SK-N-SH (cell line): ENCODE measurements at regions not wholly inside any gene's neighbourhood (a gene's known extent, or its start where the extent isn't known, plus 50 kb on each side); places are given as distances from the start of the nearest gene placed in this dataset.

ENCODE experiments used
- CTCF ChIA-PET: fragments of 300-600, 350-600 bp; formaldehyde crosslinking; extraction: SDS; loops from one replicate; lab custom pipeline; 2021; lab: Yijun Ruan, JAX
- POLR2A ChIA-PET: fragments of 350-600 bp; sonication (Branson Sonifier 250); formaldehyde crosslinking; extraction: SDS; loops from one replicate; lab custom pipeline; 2020; ENCODE audit warnings: antibody characterized with exemption, inconsistent platforms; lab: Yijun Ruan, JAX
- DNase-seq: peaks from one replicate; pipeline ENCODE4 v3.0.0; 2012
- H2AFZ ChIP-seq: fragments of 200-600 bp; sonication (generic); 2 replicates; pipeline ENCODE4 v1.8.1; 2016; ENCODE audit warnings: antibody characterized with exemption, mild to moderate bottlenecking, low read depth
- H3F3A ChIP-seq: fragments of 200-600 bp; sonication (generic); replicated peaks from 2 replicates; pipeline ENCODE3; 2016; ENCODE audit warnings: antibody characterized with exemption, mild to moderate bottlenecking; ENCODE audit not compliant: insufficient read depth
- H3K27ac ChIP-seq, 2 experiments: fragments of 200-500 bp in 1 of 2; fragments of 200-600 bp in 1 of 2; sonication (Bioruptor generic) in 1 of 2; sonication (generic), shearing (Covaris generic) in 1 of 2; 2 replicates each; pipeline versions ENCODE4 v1.5.1 to v1.6.1; 2014 to 2016; ENCODE audit warnings: low read depth in 2 of 2, inconsistent platforms in 1 of 2, low read length in 1 of 2, mild to moderate bottlenecking in 1 of 2, mixed read lengths in 1 of 2
- H3K27me3 ChIP-seq: fragments of 200-600 bp; sonication (generic), shearing (Covaris generic); 2 replicates; pipeline ENCODE4 v1.6.1; 2016; ENCODE audit warnings: mixed run types; ENCODE audit not compliant: insufficient read depth
- H3K36me3 ChIP-seq, 2 experiments: fragments of 200-500 bp in 1 of 2; fragments of 200-600 bp in 1 of 2; sonication (Bioruptor generic) in 1 of 2; sonication (generic) in 1 of 2; replicated peaks in 1 of 2; 2 replicates each; pipeline versions ENCODE3 to v1.5.1; 2014 to 2016; ENCODE audit warnings: low read length in 1 of 2, mild to moderate bottlenecking in 1 of 2; ENCODE audit not compliant: insufficient read depth in 2 of 2, control insufficient read depth in 1 of 2
- H3K4me1 ChIP-seq, 2 experiments: fragments of 200-500 bp in 1 of 2; fragments of 200-600 bp in 1 of 2; sonication (Bioruptor generic) in 1 of 2; sonication (generic), shearing (Covaris generic) in 1 of 2; 2 replicates each; pipeline versions ENCODE4 v1.5.1 to v1.6.1; 2014 to 2016; ENCODE audit warnings: low read depth in 1 of 2, low read length in 1 of 2, mixed run types in 1 of 2; ENCODE audit not compliant: insufficient read depth in 2 of 2, control insufficient read depth in 1 of 2
- H3K4me2 ChIP-seq: fragments of 200-600 bp; sonication (generic), shearing (Covaris generic); 2 replicates; pipeline ENCODE4 v1.6.1; 2017; ENCODE audit warnings: mixed run types
- H3K4me3 ChIP-seq, 2 experiments: fragments of 200-500 bp in 1 of 2; fragments of 200-600 bp in 1 of 2; sonication (Bioruptor generic) in 1 of 2; sonication (generic), shearing (Covaris generic) in 1 of 2; 2 replicates each; pipeline versions ENCODE4 v1.5.1 to v1.8.1; 2014 to 2016; ENCODE audit warnings: low read depth in 2 of 2, inconsistent platforms in 1 of 2, low read length in 1 of 2, mild to moderate bottlenecking in 1 of 2, mixed read lengths in 1 of 2, moderate library complexity in 1 of 2
- H3K79me2 ChIP-seq: fragments of 200-600 bp; sonication (generic); 2 replicates; pipeline ENCODE4 v1.8.1; 2017; ENCODE audit warnings: mild to moderate bottlenecking; ENCODE audit not compliant: insufficient read depth
- H3K9ac ChIP-seq: fragments of 200-600 bp; sonication (generic); 2 replicates; pipeline ENCODE4 v1.6.1; 2017; ENCODE audit warnings: mixed run types
- H3K9me2 ChIP-seq: fragments of 200-600 bp; sonication (generic); 2 replicates; pipeline ENCODE4 v1.6.1; 2017; ENCODE audit warnings: mixed run types
- H3K9me3 ChIP-seq: fragments of 200-600 bp; sonication (generic); 2 replicates; pipeline ENCODE4 v1.6.1; 2017; ENCODE audit warnings: mixed run types, mild to moderate bottlenecking, moderate library complexity
- H4K20me1 ChIP-seq: fragments of 200-600 bp; sonication (generic); 2 replicates; pipeline ENCODE4 v1.6.1; 2017; ENCODE audit warnings: mild to moderate bottlenecking, mixed run types; ENCODE audit not compliant: insufficient read depth
- ELF1 ChIP-seq: IDR thresholded peaks from 2 replicates; pipeline ENCODE4 v1.4.0; 2012
- FOSL2 ChIP-seq: IDR thresholded peaks from 2 replicates; pipeline ENCODE4 v1.4.0; 2012; ENCODE audit warnings: low read depth, mild to moderate bottlenecking, moderate library complexity, borderline replicate concordance
- FOXM1 ChIP-seq: IDR thresholded peaks from 2 replicates; pipeline ENCODE4 v1.4.0; 2012; ENCODE audit warnings: low read depth, mild to moderate bottlenecking
- GATA2 ChIP-seq: sonication (generic); formaldehyde crosslinking; IDR thresholded peaks from 2 replicates; pipeline ENCODE4 v1.5.0; 2020; ENCODE audit warnings: mild to moderate bottlenecking, missing genetic modification reagents
- JUND ChIP-seq: IDR thresholded peaks from 2 replicates; pipeline ENCODE4 v1.4.0; 2012
- MAX ChIP-seq: IDR thresholded peaks from 2 replicates; pipeline ENCODE4 v1.4.0; 2012; ENCODE audit warnings: low read depth
- MEF2A ChIP-seq: IDR thresholded peaks from 2 replicates; pipeline ENCODE4 v1.4.0; 2012; ENCODE audit warnings: low read depth, borderline replicate concordance
- MXI1 ChIP-seq: IDR thresholded peaks from 2 replicates; pipeline ENCODE4 v1.6.1; 2012; ENCODE audit warnings: mild to moderate bottlenecking, low read depth, low read length, improper control_type of control experiment
- NFIC ChIP-seq: IDR thresholded peaks from 2 replicates; pipeline ENCODE4 v1.4.0; 2012; ENCODE audit warnings: borderline replicate concordance
- NRF1 ChIP-seq: IDR thresholded peaks from 2 replicates; pipeline ENCODE4 v1.6.1; 2012; ENCODE audit warnings: low read depth, mild to moderate bottlenecking, low read length
- POLR2AphosphoS5 ChIP-seq: IDR thresholded peaks from 2 replicates; pipeline ENCODE4 v1.6.1; 2012; ENCODE audit warnings: low read depth, low read length
- RCOR1 ChIP-seq: fragments of 150-350 bp; IDR thresholded peaks from 2 replicates; pipeline ENCODE4 v1.6.1; 2017; ENCODE audit warnings: antibody characterized with exemption, low read length
- RFX5 ChIP-seq: IDR thresholded peaks from 2 replicates; pipeline ENCODE4 v1.6.1; 2012; ENCODE audit warnings: mild to moderate bottlenecking, improper control_type of control experiment, low read length
- RXRA ChIP-seq: IDR thresholded peaks from 2 replicates; pipeline ENCODE4 v1.4.0; 2012; ENCODE audit warnings: low read depth, mild to moderate bottlenecking, borderline replicate concordance
- TEAD4 ChIP-seq: IDR thresholded peaks from 2 replicates; pipeline ENCODE4 v1.4.0; 2012; ENCODE audit warnings: mild to moderate bottlenecking, borderline replicate concordance; ENCODE audit not compliant: insufficient read depth
- YY1 ChIP-seq: IDR thresholded peaks from 2 replicates; pipeline ENCODE4 v1.4.0; 2012; ENCODE audit warnings: low read depth, mild to moderate bottlenecking
- WGBS: methylation state at CpG from one replicate; pipeline ENCODE4 v1.1.6; 2017; ENCODE audit warnings: low lambda C conversion rate; 5-methylcytosine and 5-hydroxymethylcytosine counted together
- TF ChIP-seq, protein P1 (sequence below): IDR thresholded peaks from 2 replicates; pipeline ENCODE4 v1.6.1; 2012; ENCODE audit warnings: mild to moderate bottlenecking, low read depth, low read length, moderate library complexity
- TF ChIP-seq, protein P2 (sequence below): IDR thresholded peaks from 2 replicates; pipeline ENCODE4 v1.4.0; 2012; ENCODE audit warnings: low read depth, borderline replicate concordance
- TF ChIP-seq, protein P3 (sequence below): fragments of 200-600 bp; sonication (generic); IDR thresholded peaks from 2 replicates; pipeline ENCODE4 v1.6.1; 2017; ENCODE audit warnings: antibody characterized with exemption, mild to moderate bottlenecking, moderate library complexity

- Histone ChIP-seq H3K9me2 (no peaks in the 10 kb centered on the region), H3K27me3 (no peaks in the 10 kb centered on the region; the same call in 1 of the 2 replicates), H2AFZ (no peak overlapping the region), H4K20me1 (no peaks in the 10 kb centered on the region), H3K4me2 (no peak overlapping the region), H3F3A (no peaks in the 10 kb centered on the region), H3K4me1 (no peaks in the 10 kb centered on the region), H3K36me3 (no peaks in the 10 kb centered on the region), H3K79me2 (no peaks in the 10 kb centered on the region), H3K27ac (no peak overlapping the region), H3K9ac (no peak overlapping the region), H3K9me3 (no peaks in the 10 kb centered on the region), H3K4me3 (no peak overlapping the region)
- TF ChIP-seq JUND (no peak), FOXM1 (no peak), NFIC (no peak)
- WGBS = 35% methylated on average over 2 of the region's 2 CpGs
- POLR2A ChIA-PET = no interaction called here
- no peak for DNase-seq
- CTCF ChIA-PET = no interaction called here
These were observed 534.5 kb downstream of the MAFB start for GRCh38 chr20:40154514-40154913.

DNA sequence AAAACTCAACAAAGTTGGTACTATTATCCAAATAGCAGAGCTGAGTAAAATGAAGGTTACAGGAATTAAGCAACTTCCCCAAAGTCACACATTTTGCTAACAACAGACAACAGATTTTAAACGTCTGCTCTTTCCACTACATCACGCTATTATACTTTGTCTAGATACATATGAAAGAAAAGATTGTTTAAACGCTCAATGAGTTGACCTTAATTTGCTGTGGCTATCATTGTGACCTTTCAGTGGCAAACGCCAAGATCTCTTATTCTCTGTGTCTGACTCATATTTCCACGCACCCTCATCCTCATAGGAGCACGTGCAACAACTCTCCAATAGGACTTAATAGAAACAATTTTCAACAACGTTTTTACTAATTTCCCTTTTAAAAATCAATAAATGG is 540.1 kb downstream of the MAFB start:
- POLR2A ChIA-PET = no interaction called here

More for the DNA sequence above, 540.1 kb downstream of the MAFB start:
- H3K79me2 ChIP-seq = no peaks in the 10 kb centered on the region
- no peak overlapping the region for H2AFZ ChIP-seq
- TF ChIP-seq NRF1 = no peak
- no peak for TF ChIP-seq NFIC
- no peak for TF ChIP-seq FOSL2
- no peak for TF ChIP-seq MAX
- TF ChIP-seq ELF1 = no peak
- no peak for TF ChIP-seq YY1
- no peak for TF ChIP-seq JUND
- no peak for TF ChIP-seq POLR2AphosphoS5
- no peak for TF ChIP-seq RXRA
- no peak for TF ChIP-seq MEF2A
- TF ChIP-seq GATA2 = no peak
- TF ChIP-seq, protein P1, sequence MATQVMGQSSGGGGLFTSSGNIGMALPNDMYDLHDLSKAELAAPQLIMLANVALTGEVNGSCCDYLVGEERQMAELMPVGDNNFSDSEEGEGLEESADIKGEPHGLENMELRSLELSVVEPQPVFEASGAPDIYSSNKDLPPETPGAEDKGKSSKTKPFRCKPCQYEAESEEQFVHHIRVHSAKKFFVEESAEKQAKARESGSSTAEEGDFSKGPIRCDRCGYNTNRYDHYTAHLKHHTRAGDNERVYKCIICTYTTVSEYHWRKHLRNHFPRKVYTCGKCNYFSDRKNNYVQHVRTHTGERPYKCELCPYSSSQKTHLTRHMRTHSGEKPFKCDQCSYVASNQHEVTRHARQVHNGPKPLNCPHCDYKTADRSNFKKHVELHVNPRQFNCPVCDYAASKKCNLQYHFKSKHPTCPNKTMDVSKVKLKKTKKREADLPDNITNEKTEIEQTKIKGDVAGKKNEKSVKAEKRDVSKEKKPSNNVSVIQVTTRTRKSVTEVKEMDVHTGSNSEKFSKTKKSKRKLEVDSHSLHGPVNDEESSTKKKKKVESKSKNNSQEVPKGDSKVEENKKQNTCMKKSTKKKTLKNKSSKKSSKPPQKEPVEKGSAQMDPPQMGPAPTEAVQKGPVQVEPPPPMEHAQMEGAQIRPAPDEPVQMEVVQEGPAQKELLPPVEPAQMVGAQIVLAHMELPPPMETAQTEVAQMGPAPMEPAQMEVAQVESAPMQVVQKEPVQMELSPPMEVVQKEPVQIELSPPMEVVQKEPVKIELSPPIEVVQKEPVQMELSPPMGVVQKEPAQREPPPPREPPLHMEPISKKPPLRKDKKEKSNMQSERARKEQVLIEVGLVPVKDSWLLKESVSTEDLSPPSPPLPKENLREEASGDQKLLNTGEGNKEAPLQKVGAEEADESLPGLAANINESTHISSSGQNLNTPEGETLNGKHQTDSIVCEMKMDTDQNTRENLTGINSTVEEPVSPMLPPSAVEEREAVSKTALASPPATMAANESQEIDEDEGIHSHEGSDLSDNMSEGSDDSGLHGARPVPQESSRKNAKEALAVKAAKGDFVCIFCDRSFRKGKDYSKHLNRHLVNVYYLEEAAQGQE = no peak
- TF ChIP-seq, protein P2, sequence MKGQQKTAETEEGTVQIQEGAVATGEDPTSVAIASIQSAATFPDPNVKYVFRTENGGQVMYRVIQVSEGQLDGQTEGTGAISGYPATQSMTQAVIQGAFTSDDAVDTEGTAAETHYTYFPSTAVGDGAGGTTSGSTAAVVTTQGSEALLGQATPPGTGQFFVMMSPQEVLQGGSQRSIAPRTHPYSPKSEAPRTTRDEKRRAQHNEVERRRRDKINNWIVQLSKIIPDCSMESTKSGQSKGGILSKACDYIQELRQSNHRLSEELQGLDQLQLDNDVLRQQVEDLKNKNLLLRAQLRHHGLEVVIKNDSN = no peak
- no peak for TF ChIP-seq MXI1
- no peak for TF ChIP-seq RCOR1
- no peak for TF ChIP-seq TEAD4
- TF ChIP-seq, protein P3, sequence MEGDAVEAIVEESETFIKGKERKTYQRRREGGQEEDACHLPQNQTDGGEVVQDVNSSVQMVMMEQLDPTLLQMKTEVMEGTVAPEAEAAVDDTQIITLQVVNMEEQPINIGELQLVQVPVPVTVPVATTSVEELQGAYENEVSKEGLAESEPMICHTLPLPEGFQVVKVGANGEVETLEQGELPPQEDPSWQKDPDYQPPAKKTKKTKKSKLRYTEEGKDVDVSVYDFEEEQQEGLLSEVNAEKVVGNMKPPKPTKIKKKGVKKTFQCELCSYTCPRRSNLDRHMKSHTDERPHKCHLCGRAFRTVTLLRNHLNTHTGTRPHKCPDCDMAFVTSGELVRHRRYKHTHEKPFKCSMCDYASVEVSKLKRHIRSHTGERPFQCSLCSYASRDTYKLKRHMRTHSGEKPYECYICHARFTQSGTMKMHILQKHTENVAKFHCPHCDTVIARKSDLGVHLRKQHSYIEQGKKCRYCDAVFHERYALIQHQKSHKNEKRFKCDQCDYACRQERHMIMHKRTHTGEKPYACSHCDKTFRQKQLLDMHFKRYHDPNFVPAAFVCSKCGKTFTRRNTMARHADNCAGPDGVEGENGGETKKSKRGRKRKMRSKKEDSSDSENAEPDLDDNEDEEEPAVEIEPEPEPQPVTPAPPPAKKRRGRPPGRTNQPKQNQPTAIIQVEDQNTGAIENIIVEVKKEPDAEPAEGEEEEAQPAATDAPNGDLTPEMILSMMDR = no peak
- TF ChIP-seq FOXM1 = no peak
- TF ChIP-seq RFX5 = no peak
- H4K20me1 ChIP-seq = no peaks in the 10 kb centered on the region
- H3K4me3 ChIP-seq = no peak overlapping the region
- 27% methylated on average over 7 of the region's 7 CpGs for WGBS
- H3K27me3 ChIP-seq = no peaks in the 10 kb centered on the region
- no peak for DNase-seq
- H3K4me1 ChIP-seq = peaks cover 0 to 9% of the 10 kb centered on the region in 2 experiments; a peak in 1 of 4 replicates
- no peaks in the 10 kb centered on the region for H3F3A ChIP-seq
- no peak overlapping the region for H3K4me2 ChIP-seq
- H3K27ac ChIP-seq = no peak overlapping the region
- H3K9ac ChIP-seq = no peak overlapping the region
- no peaks in the 10 kb centered on the region for H3K36me3 ChIP-seq
- H3K9me2 ChIP-seq = no peaks in the 10 kb centered on the region
- CTCF ChIA-PET = no interaction called here
- H3K9me3 ChIP-seq = no peaks in the 10 kb centered on the region
